Pons (tissue), 1 donor: ENCODE measurements at regions not wholly inside any gene's neighbourhood (a gene's known extent, or its start where the extent isn't known, plus 50 kb on each side); places are given as distances from the start of the nearest gene placed in this dataset.
"Not testable (repeated sequence)": the region's sequence is repeated elsewhere in the genome, so short reads cannot be mapped to it uniquely, and the experiment has no call there.

Experiments used
- DNase-seq: peaks from one replicate; pipeline ENCODE4 v3.0.0-alpha.2; 2016; ENCODE audit warnings: low spot score

- DNase-seq = no peak
Observed at GRCh38 chr7:125253452-125254190, 324.0 kb upstream of the POT1 start.

GRCh38 chr7:125247514-125248098 lies 318.0 kb upstream of the POT1 start:
- DNase-seq = no peak

GRCh38 chr7:125246706-125247105 lies 317.1 kb upstream of the POT1 start:
- DNase-seq = no peak

GRCh38 chr7:125241548-125241947 lies 311.9 kb upstream of the POT1 start:
- DNase-seq = no peak

GRCh38 chr7:125222596-125222995 lies 293.0 kb upstream of the POT1 start:
- DNase-seq = no peak

- DNase-seq = no peak
Observed at GRCh38 chr7:125218076-125218475, 288.5 kb upstream of the POT1 start.

- DNase-seq = no peak
Observed at GRCh38 chr7:125201002-125201401, 271.4 kb upstream of the POT1 start.

GRCh38 chr7:125197731-125198393 lies 268.2 kb upstream of the POT1 start:
- no peak for DNase-seq

GRCh38 chr7:125195156-125195555 lies 265.5 kb upstream of the POT1 start:
- DNase-seq = no peak

GRCh38 chr7:125193263-125193662 lies 263.6 kb upstream of the POT1 start:
- peak; percentile 12 for DNase-seq

GRCh38 chr7:125184801-125185200 lies 255.2 kb upstream of the POT1 start:
- DNase-seq = no peak

GRCh38 chr7:125181569-125182267 lies 252.1 kb upstream of the POT1 start:
- DNase-seq = not testable (repeated sequence)

- DNase-seq = no peak
Observed at GRCh38 chr7:125173571-125173970, 243.9 kb upstream of the POT1 start.

GRCh38 chr7:125169088-125169487 lies 239.5 kb upstream of the POT1 start:
- DNase-seq = no peak

- no peak for DNase-seq
Observed at GRCh38 chr7:125154930-125155329, 225.3 kb upstream of the POT1 start.

GRCh38 chr7:125149151-125149550 lies 219.5 kb upstream of the POT1 start:
- no peak for DNase-seq

- no peak for DNase-seq
Observed at GRCh38 chr7:125147047-125147446, 217.4 kb upstream of the POT1 start.

- no peak for DNase-seq
Observed at GRCh38 chr7:125136755-125137532, 207.3 kb upstream of the POT1 start.

- no peak for DNase-seq
Observed at GRCh38 chr7:125136341-125136740, 206.7 kb upstream of the POT1 start.

GRCh38 chr7:125130173-125130572 lies 200.5 kb upstream of the POT1 start:
- no peak for DNase-seq

- no peak for DNase-seq
Observed at GRCh38 chr7:125127304-125127703, 197.7 kb upstream of the POT1 start.

GRCh38 chr7:125126376-125126775 lies 196.8 kb upstream of the POT1 start:
- DNase-seq = no peak
